A549 (cell line): ENCODE measurements at regions not wholly inside any gene's neighbourhood (a gene's known extent, or its start where the extent isn't known, plus 50 kb on each side); places are given as distances from the start of the nearest gene placed in this dataset.

Experiments used
- ATAC-seq, 2 experiments: fragments of 200-7000 bp in 1 of 2; fragments of >200 bp in 1 of 2; cut with Nextera tagmentation in 1 of 2; cut with Tn5 transposase in 1 of 2; 3 replicates each; pipeline versions ENCODE4 v1.8.0 to v1.9.1; 2018 to 2020; ENCODE audit warnings: mild to moderate bottlenecking in 1 of 2, moderate library complexity in 1 of 2
- CTCF ChIA-PET: fragments of 300-600 bp; sonication (Branson Sonifier 250); formaldehyde crosslinking; extraction: SDS; loops from one replicate; lab custom pipeline; 2021; ENCODE audit warnings: antibody characterized with exemption, inconsistent platforms; lab: Yijun Ruan, JAX
- POLR2A ChIA-PET: fragments of 350-600 bp; formaldehyde crosslinking; extraction: SDS; loops from one replicate; lab custom pipeline; 2021; ENCODE audit warnings: antibody characterized with exemption, inconsistent platforms; lab: Yijun Ruan, JAX
- DNase-seq, 2 experiments: peaks; one replicate each; pipeline versions ENCODE4 v3.0.0 to v3.0.0-alpha.2; 2011 to 2016; ENCODE audit warnings: low read depth in 1 of 2, low spot score in 1 of 2
- FAIRE-seq: peaks from 2 replicates; lab custom pipeline; 2011; peaks lifted over from hg19 to GRCh38; lab: Jason Lieb, UNC
- H3K27ac ChIP-seq, 2 experiments: fragments of >200 bp; sonication (Bioruptor Twin); formaldehyde crosslinking; 3 replicates each; pipeline ENCODE4 v1.5.1; 2016 to 2017
- H3K4me1 ChIP-seq: fragments of >200 bp; sonication (Bioruptor Twin); formaldehyde crosslinking; 3 replicates; pipeline ENCODE4 v1.6.1; 2016
- H3K4me2 ChIP-seq: fragments of >200 bp; sonication (Bioruptor Twin); formaldehyde crosslinking; 3 replicates; pipeline ENCODE4 v1.6.1; 2016
- H3K4me3 ChIP-seq: fragments of >200 bp; sonication (Bioruptor Twin); formaldehyde crosslinking; 3 replicates; pipeline ENCODE4 v1.5.1; 2016
- H3K9me3 ChIP-seq: fragments of >200 bp; sonication (Bioruptor Twin); formaldehyde crosslinking; 3 replicates; pipeline ENCODE4 v1.6.1; 2016
- BCL3 ChIP-seq: fragments of >200 bp; sonication (Bioruptor Twin); formaldehyde crosslinking; IDR thresholded peaks from 3 replicates; pipeline ENCODE4 v1.6.1; 2016
- CHD2 ChIP-seq: fragments of 150-350 bp; IDR thresholded peaks from 2 replicates; pipeline ENCODE4 v1.6.1; 2014; ENCODE audit warnings: low read length; ENCODE audit not compliant: partially characterized antibody
- FOSB ChIP-seq: fragments of 250-450 bp; sonication (Bioruptor Pico); IDR thresholded peaks from 2 replicates; pipeline ENCODE4 v1.5.0; 2020; ENCODE audit warnings: mild to moderate bottlenecking, moderate library complexity
- FOSL2 ChIP-seq, 2 experiments: fragments of 450-650 bp in 1 of 2; fragments of >200 bp in 1 of 2; sonication (Bioruptor Twin) in 1 of 2; formaldehyde crosslinking; IDR thresholded peaks; 2 replicates each; pipeline versions ENCODE4 v1.5.0 to v1.6.1; 2016 to 2020; ENCODE audit warnings: mild to moderate bottlenecking in 1 of 2, moderate library complexity in 1 of 2
- FOXS1 ChIP-seq: fragments of 250-450 bp; sonication (Bioruptor Pico); IDR thresholded peaks from 2 replicates; pipeline ENCODE4 v1.5.0; 2020; ENCODE audit warnings: mild to moderate bottlenecking, moderate library complexity
- GATA3 ChIP-seq: IDR thresholded peaks from 2 replicates; pipeline ENCODE4 v1.6.1; 2012; ENCODE audit warnings: borderline replicate concordance
- HDAC2 ChIP-seq: fragments of 200-600 bp; sonication (generic); IDR thresholded peaks from 2 replicates; pipeline ENCODE4 v1.6.1; 2016
- HES2 ChIP-seq: fragments of >200 bp; sonication (Bioruptor Twin); formaldehyde crosslinking; IDR thresholded peaks from 2 replicates; pipeline ENCODE4 v1.6.1; 2016
- JUN ChIP-seq, 2 experiments: fragments of >200 bp; sonication (Bioruptor Twin); formaldehyde crosslinking; IDR thresholded peaks; 2 replicates in 1 of 2; 3 replicates in 1 of 2; pipeline ENCODE4 v1.6.1; 2016 to 2017
- JUNB ChIP-seq: fragments of >200 bp; sonication (Bioruptor Twin); formaldehyde crosslinking; IDR thresholded peaks from 2 replicates; pipeline ENCODE4 v1.6.1; 2016
- MAFK ChIP-seq: fragments of 450-650 bp; IDR thresholded peaks from 2 replicates; pipeline ENCODE4 v1.6.1; 2014; ENCODE audit not compliant: partially characterized antibody
- MAX ChIP-seq: IDR thresholded peaks from 2 replicates; pipeline ENCODE4 v1.6.1; 2012
- MYC ChIP-seq: IDR thresholded peaks from 2 replicates; pipeline ENCODE4 v1.6.1; 2012; ENCODE audit warnings: mild to moderate bottlenecking, inconsistent platforms, low read length, improper control_type of control experiment, borderline replicate concordance
- NR3C1 ChIP-seq: fragments of >200 bp; sonication (Bioruptor Twin); formaldehyde crosslinking; IDR thresholded peaks from 3 replicates; pipeline ENCODE4 v1.6.1; 2017
- PHF8 ChIP-seq: fragments of 200-600 bp; sonication (generic); IDR thresholded peaks from 2 replicates; pipeline ENCODE4 v1.6.1; 2016; ENCODE audit warnings: low read depth, mild to moderate bottlenecking, antibody characterized with exemption, moderate library complexity, borderline replicate concordance
- RAD21 ChIP-seq, 2 experiments: fragments of >200 bp in 1 of 2; sonication (Bioruptor Twin) in 1 of 2; formaldehyde crosslinking in 1 of 2; IDR thresholded peaks in 1 of 2; conservative IDR thresholded peaks in 1 of 2; 2 replicates in 1 of 2; 3 replicates in 1 of 2; pipeline ENCODE4 v1.6.1; 2012 to 2018; ENCODE audit warnings: inconsistent platforms in 1 of 2
- REST ChIP-seq: fragments of 200-600 bp; sonication (generic); IDR thresholded peaks from 2 replicates; pipeline ENCODE4 v1.6.1; 2016; ENCODE audit warnings: antibody characterized with exemption, mild to moderate bottlenecking, moderate library complexity
- SMC3 ChIP-seq: fragments of >200 bp; sonication (Bioruptor Twin); formaldehyde crosslinking; IDR thresholded peaks from 3 replicates; pipeline ENCODE4 v1.6.1; 2018; ENCODE audit warnings: inconsistent platforms
- SREBF2 ChIP-seq: fragments of 450-650 bp; IDR thresholded peaks from 2 replicates; pipeline ENCODE4 v1.6.1; 2014; ENCODE audit warnings: mild to moderate bottlenecking, moderate library complexity
- TFCP2L1 ChIP-seq: fragments of 250-450 bp; sonication (Bioruptor Pico); IDR thresholded peaks from 2 replicates; pipeline ENCODE4 v1.5.0; 2021; ENCODE audit warnings: mild to moderate bottlenecking
- TP53 ChIP-seq: fragments of 250-450 bp; sonication (Bioruptor Pico); IDR thresholded peaks from 2 replicates; pipeline ENCODE4 v1.5.0; 2021; ENCODE audit warnings: mild to moderate bottlenecking, moderate library complexity
- ZC3H11A ChIP-seq: fragments of 450-650 bp; IDR thresholded peaks from 2 replicates; pipeline ENCODE4 v1.6.1; 2014; ENCODE audit warnings: antibody characterized with exemption, mild to moderate bottlenecking
- WGBS: methylation state at CpG from one replicate; pipeline ENCODE4 v1.1.6; 2017; ENCODE audit errors: missing lambda C conversion rate; 5-methylcytosine and 5-hydroxymethylcytosine counted together

- Histone ChIP-seq H3K4me1 (no peaks in the 10 kb centered on the region), H3K4me2 (no peak overlapping the region), H3K4me3 (no peak overlapping the region), H3K27ac (no peak overlapping the region), H3K9me3 (no peaks in the 10 kb centered on the region)
- WGBS, result 0% methylated on average over 2 of the region's 2 CpGs
- ATAC-seq (no peak), DNase-seq (no peak), FAIRE-seq (no peak)
- TF ChIP-seq BCL3 (no peak), GATA3 (no peak)
- ChIA-PET CTCF (no interaction called here), POLR2A (no interaction called here)
Observed at GRCh38 chr6:130565696-130566095, 199.9 kb downstream of the TMEM200A start.

- Histone ChIP-seq H3K4me1 (no peaks in the 10 kb centered on the region), H3K27ac (no peak overlapping the region), H3K9me3 (no peaks in the 10 kb centered on the region)
- CTCF ChIA-PET, result no interaction called here
- DNase-seq (no peak), ATAC-seq (no peak)
- TF ChIP-seq RAD21 (conservative IDR thresholded peaks at IDR 0.05 in 1 of 2, IDR thresholded peaks at IDR 0.05 in 1 of 2) (no peak), HES2 (no peak)
- TF ChIP-seq, all 56 proteins: peak for 0
- WGBS, result 51% methylated on average over 2 of the region's 2 CpGs
- no peak for FAIRE-seq
- POLR2A ChIA-PET, result no interaction called here
- H3K4me3 ChIP-seq, result no peak overlapping the region
- no peak overlapping the region for H3K4me2 ChIP-seq
Observed at GRCh38 chr6:130574146-130574545, 208.3 kb downstream of the TMEM200A start.

GRCh38 chr6:130575557-130575956, 209.7 kb downstream of the TMEM200A start:
- Histone ChIP-seq H3K4me3 (no peak overlapping the region), H3K4me1 (no peaks in the 10 kb centered on the region), H3K4me2 (no peak overlapping the region), H3K27ac (no peak overlapping the region), H3K9me3 (no peaks in the 10 kb centered on the region)
- no peak for DNase-seq
- FAIRE-seq, result no peak
- TF ChIP-seq SMC3 (no peak), MAX (no peak), SREBF2 (no peak), GATA3 (no peak), JUN (IDR thresholded peaks at IDR 0.05) (no peak), FOSL2 (IDR thresholded peaks at IDR 0.05) (no peak), FOSL2 (CRISPR knock-in tag; IDR thresholded peaks at IDR 0.05) (no peak)
- ChIA-PET CTCF (no interaction called here), POLR2A (no interaction called here)
- no peak for ATAC-seq
- WGBS, result 39% methylated on average over 3 of the region's 3 CpGs

- 0% methylated on average over 2 of the region's 2 CpGs for WGBS
- Histone ChIP-seq H3K4me2 (no peak overlapping the region), H3K27ac (no peak overlapping the region), H3K9me3 (no peaks in the 10 kb centered on the region)
- DNase-seq (no peak), ATAC-seq (no peak)
- CTCF ChIA-PET, result no interaction called here
- no peak for TF ChIP-seq FOSB (CRISPR knock-in tag)
- no peak for TF ChIP-seq MAFK
- TF ChIP-seq MYC, result no peak
- TF ChIP-seq TFCP2L1 (CRISPR knock-in tag), result no peak
- TF ChIP-seq, all 56 proteins: peak for 0
- H3K4me3 ChIP-seq, result no peak overlapping the region
- no peak for FAIRE-seq
- H3K4me1 ChIP-seq, result no peaks in the 10 kb centered on the region
- POLR2A ChIA-PET, result no interaction called here
Observed at GRCh38 chr6:130575971-130576370, 210.2 kb downstream of the TMEM200A start.

- Histone ChIP-seq H3K4me3 (no peak overlapping the region), H3K27ac (no peak overlapping the region), H3K4me2 (no peak overlapping the region), H3K9me3 (no peaks in the 10 kb centered on the region), H3K4me1 (no peaks in the 10 kb centered on the region)
- ChIA-PET POLR2A (no interaction called here), CTCF (no interaction called here)
- no peak for ATAC-seq
- no peak for FAIRE-seq
- 7% methylated on average over 7 of the region's 8 CpGs for WGBS
- DNase-seq, result no peak
- no peak for TF ChIP-seq HES2
- TF ChIP-seq NR3C1, result no peak
- no peak for TF ChIP-seq ZC3H11A
- TF ChIP-seq FOXS1, result no peak
- no peak for TF ChIP-seq FOSL2 (IDR thresholded peaks at IDR 0.05)
- TF ChIP-seq FOSL2 (CRISPR knock-in tag; IDR thresholded peaks at IDR 0.05), result no peak
- no peak for TF ChIP-seq CHD2
- TF ChIP-seq PHF8, result no peak
- no peak for TF ChIP-seq HDAC2
- TF ChIP-seq REST, result no peak
- TF ChIP-seq TP53, result no peak
- TF ChIP-seq JUNB, result no peak
- no peak for TF ChIP-seq SMC3
Observed at GRCh38 chr6:130577178-130577919, 211.5 kb downstream of the TMEM200A start.
